AG09309 (cell line): ENCODE measurements at regions not wholly inside any gene's neighbourhood (a gene's known extent, or its start where the extent isn't known, plus 50 kb on each side); places are given as distances from the start of the nearest gene placed in this dataset.

Experiments
- DNase-seq: peaks from one replicate; pipeline ENCODE4 v3.0.0-alpha.2; 2010; ENCODE audit warnings: low read depth
- H3K4me3 ChIP-seq: 2 replicates; pipeline ENCODE4 v1.5.1; 2011; ENCODE audit warnings: mild to moderate bottlenecking, low read depth, low read length, moderate library complexity; ENCODE audit not compliant: control insufficient read depth
- TF ChIP-seq, protein P1 (sequence below): IDR thresholded peaks from 2 replicates; pipeline ENCODE4 v1.5.1; 2011; ENCODE audit warnings: mild to moderate bottlenecking, low read depth, low read length, inconsistent platforms; ENCODE audit not compliant: insufficient read depth, control insufficient read depth; ENCODE audit errors: missing control alignments

DNA sequence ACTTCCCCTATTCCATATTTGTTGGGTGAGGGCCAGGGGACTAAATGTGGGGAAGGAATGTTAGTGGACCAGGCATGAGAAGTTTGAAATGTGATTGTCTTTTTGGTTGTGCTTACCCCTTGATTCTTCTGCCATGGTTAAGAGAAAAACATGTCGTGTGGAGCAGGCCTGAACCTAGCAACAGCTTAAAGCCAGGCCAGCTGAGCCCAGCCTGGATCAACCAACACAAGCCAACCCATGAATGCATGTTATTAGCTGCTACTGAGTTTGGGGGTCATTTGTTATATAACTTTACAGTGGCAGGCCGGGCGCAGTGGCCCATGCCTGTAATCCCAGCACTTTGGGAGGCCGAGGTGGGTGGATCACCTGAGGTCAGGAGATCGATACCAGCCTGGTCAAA is 52.4 kb upstream of the TRIO start:
- H3K4me3 ChIP-seq = no peak overlapping the region
- TF ChIP-seq, protein P1, sequence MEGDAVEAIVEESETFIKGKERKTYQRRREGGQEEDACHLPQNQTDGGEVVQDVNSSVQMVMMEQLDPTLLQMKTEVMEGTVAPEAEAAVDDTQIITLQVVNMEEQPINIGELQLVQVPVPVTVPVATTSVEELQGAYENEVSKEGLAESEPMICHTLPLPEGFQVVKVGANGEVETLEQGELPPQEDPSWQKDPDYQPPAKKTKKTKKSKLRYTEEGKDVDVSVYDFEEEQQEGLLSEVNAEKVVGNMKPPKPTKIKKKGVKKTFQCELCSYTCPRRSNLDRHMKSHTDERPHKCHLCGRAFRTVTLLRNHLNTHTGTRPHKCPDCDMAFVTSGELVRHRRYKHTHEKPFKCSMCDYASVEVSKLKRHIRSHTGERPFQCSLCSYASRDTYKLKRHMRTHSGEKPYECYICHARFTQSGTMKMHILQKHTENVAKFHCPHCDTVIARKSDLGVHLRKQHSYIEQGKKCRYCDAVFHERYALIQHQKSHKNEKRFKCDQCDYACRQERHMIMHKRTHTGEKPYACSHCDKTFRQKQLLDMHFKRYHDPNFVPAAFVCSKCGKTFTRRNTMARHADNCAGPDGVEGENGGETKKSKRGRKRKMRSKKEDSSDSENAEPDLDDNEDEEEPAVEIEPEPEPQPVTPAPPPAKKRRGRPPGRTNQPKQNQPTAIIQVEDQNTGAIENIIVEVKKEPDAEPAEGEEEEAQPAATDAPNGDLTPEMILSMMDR = no peak
- no peak for DNase-seq

DNA sequence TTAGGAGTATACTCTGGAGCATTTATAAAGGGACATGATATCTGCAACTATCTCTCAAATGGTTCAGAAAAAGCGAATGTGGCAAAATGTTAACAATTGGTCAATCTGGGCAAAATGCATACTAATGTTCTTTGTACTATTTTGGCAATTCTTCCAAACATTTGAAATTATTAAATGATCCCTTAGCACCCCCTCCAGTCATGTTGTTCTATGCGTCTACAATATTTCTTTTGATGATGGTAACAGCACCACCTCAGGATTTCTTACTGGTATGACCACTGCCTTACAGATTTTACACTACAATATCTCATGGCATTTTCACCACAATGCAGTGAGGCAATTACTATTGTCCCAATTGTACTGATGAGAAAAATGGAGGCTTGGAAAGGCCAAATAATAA is 52.9 kb upstream of the TRIO start:
- no peak overlapping the region for H3K4me3 ChIP-seq
- no peak for DNase-seq
- TF ChIP-seq, protein P1 = no peak

DNA sequence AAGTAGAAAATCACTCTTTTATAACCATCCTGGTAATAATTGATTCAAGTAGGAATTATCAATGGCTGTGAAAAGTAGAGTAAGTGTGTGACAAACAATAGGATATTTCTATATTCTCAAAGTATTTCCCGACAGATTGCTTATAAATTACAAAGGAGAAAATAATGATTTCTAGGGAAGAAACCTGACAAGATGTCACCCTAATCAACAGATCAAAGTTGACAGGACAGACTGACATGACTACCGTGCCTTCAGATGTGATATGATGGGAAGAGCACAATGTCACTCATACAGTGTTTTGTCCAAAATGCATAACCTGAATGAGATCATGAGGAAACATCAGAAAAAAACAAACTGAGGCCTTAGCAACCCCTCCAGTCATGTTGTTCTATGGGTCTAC is 53.9 kb upstream of the TRIO start:
- no peak overlapping the region for H3K4me3 ChIP-seq
- DNase-seq = no peak
- TF ChIP-seq, protein P1 = no peak

DNA sequence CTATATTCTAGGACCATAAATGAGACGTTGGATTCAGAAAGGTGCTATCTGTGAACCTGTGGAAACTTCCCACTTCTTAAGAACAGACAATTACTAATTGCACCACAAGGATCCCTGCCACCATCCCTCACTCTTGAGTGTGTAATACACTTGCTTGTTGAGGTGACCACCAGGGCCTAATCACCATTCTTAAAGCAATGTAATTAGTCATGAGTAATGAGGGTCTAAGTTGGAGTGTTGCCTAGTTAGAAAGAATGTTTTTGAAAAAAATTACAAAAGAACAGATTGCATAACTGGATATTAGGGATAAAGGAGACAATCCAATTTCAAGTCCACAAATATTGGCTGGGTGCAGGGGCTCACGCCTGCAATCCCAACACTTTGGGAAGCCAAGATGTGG is 56.9 kb upstream of the TRIO start:
- no peak for DNase-seq
- TF ChIP-seq, protein P1 = no peak
- no peak overlapping the region for H3K4me3 ChIP-seq

DNA sequence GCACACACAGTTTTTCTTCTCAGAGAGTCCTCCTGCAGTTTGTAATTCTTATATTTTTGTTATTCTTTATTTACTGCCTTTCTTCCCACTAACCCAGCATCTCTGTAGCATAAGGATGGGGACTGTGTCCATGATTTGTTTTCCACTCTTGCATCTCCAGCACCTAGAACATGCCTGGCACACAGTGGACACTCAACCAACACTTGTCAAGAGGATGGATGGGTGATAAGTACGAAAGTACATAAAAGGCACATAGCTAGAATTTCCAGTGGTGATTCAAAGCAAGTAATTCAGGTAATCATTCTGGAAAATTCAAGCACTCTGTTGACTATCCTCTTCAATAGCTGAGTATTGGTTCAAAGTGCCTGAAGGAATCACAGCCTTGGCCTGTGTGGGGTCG is 60.2 kb upstream of the TRIO start:
- DNase-seq = no peak
- H3K4me3 ChIP-seq = no peak overlapping the region
- TF ChIP-seq, protein P1 = no peak

DNA sequence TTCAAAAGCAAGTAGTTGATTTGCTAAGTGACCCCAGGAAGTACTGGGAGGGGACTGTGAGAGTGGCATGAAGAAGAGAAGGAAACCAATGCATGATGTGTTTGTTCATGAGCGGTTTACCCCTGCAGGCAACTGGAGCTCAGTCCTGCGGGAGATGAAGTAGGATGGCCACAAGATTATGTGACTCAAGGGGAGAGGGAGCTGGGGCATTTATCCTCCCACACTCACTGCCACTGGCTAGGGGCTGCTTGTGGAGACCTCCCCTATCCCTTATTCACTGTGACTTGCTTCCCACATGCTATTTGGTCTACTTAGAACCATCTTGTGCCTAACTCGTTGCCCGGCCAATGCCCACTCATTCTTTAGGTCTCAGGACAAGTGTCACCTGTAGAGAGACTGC is 60.6 kb upstream of the TRIO start:
- DNase-seq = no peak
- TF ChIP-seq, protein P1 = no peak

DNA sequence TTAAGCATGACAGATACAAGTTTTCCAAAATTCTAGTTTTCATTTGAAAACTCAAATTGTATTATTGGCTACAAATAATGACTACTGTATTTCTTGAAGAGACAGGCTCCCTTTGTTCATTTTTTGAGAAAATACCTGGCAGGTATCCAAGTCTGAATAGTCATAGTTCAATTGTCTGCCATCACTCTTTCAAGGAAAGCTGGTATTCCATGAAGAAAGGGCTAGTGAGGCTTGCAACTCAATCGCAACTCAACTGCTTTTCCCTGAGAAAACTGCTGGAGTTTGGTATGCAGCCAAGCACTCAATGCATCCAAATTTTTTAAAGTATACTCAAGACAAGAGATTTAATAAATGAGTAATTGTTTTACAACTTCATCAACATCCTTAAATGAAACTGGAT is 61.4 kb upstream of the TRIO start:
- no peak for DNase-seq
- H3K4me3 ChIP-seq = no peak overlapping the region
- TF ChIP-seq, protein P1 = no peak

More for the DNA sequence above, 60.6 kb upstream of the TRIO start:
- H3K4me3 ChIP-seq = no peak overlapping the region
